Testis (tissue), 2 donors: ENCODE measurements at regions not wholly inside any gene's neighbourhood (a gene's known extent, or its start where the extent isn't known, plus 50 kb on each side); places are given as distances from the start of the nearest gene placed in this dataset.

Experiments
- DNase-seq: peaks from one replicate; pipeline ENCODE4 v3.0.0-alpha.2; 2019
- H3K27ac ChIP-seq, 2 donors: fragments of 200-600 bp; sonication (generic); one replicate each; pipeline ENCODE4 v1.5.1; 2019
- H3K27me3 ChIP-seq: fragments of 200-600 bp; sonication (generic); one replicate; pipeline ENCODE4 v1.5.1; 2019
- H3K36me3 ChIP-seq: fragments of 200-600 bp; sonication (generic); one replicate; pipeline ENCODE4 v1.5.1; 2017; ENCODE audit warnings: low read depth; ENCODE audit errors: missing control alignments
- H3K4me1 ChIP-seq: fragments of 200-600 bp; sonication (generic); one replicate; pipeline ENCODE4 v1.5.1; 2019
- H3K4me3 ChIP-seq, 2 donors: fragments of 200-600 bp; sonication (generic); one replicate each; pipeline ENCODE4 v1.5.1; 2017 to 2019
- H3K9me3 ChIP-seq: fragments of 200-600 bp; sonication (generic); one replicate; pipeline ENCODE4 v1.5.1; 2017
- CTCF ChIP-seq, 3 experiments: fragments of 450-650 bp in 2 of 3; fragments of 200-600 bp in 1 of 3; sonication (generic) in 1 of 3; IDR thresholded peaks; one replicate each; pipeline ENCODE4 v1.5.1; 2016 to 2019; ENCODE audit warnings: antibody characterized with exemption in 3 of 3, mild to moderate bottlenecking in 2 of 3, moderate library complexity in 1 of 3
- POLR2A ChIP-seq: fragments of 450-650 bp; IDR thresholded peaks from one replicate; pipeline ENCODE4 v1.6.1; 2017; ENCODE audit warnings: antibody characterized with exemption, mild to moderate bottlenecking, moderate library complexity
- WGBS, 2 donors: methylation state at CpG; one replicate each; pipeline ENCODE4 v1.1.5; 2018; 5-methylcytosine and 5-hydroxymethylcytosine counted together
- intact Hi-C: fragments of 100-400 bp; cut with DNase I; formaldehyde crosslinking; loops from one replicate; pipeline ENCODE4 v1.15.1; 2023; ENCODE audit warnings: low total_unique reads

- H3K36me3 ChIP-seq, result no peaks in the 10 kb centered on the region
- no peak overlapping the region for H3K27ac ChIP-seq
- TF ChIP-seq CTCF (IDR thresholded peaks at IDR 0.05), result no peak
- TF ChIP-seq POLR2A, result no peak
- H3K9me3 ChIP-seq, result no peaks in the 10 kb centered on the region
- no peak for DNase-seq
- H3K4me1 ChIP-seq, result no peaks in the 10 kb centered on the region
- 47 to 71% methylated on average over 10 of the region's 10 CpGs for WGBS, 2 donors
- no peaks in the 10 kb centered on the region for H3K27me3 ChIP-seq
- no peak overlapping the region for H3K4me3 ChIP-seq
- intact Hi-C loops, result no loop called here
These were observed 596.5 kb downstream of the IRX1 start for GRCh38 chr5:4192111-4192510.

GRCh38 chr5:4196744-4197143, 601.1 kb downstream of the IRX1 start:
- no peaks in the 10 kb centered on the region for H3K36me3 ChIP-seq
- DNase-seq, result no peak
- no peak overlapping the region for H3K27ac ChIP-seq
- intact Hi-C loops, result no loop called here
- no peak for TF ChIP-seq POLR2A
- no peak for TF ChIP-seq CTCF (IDR thresholded peaks at IDR 0.05)
- 8 to 15% methylated on average over 4 to 8 of the region's 8 CpGs for WGBS, 2 donors
- no peaks in the 10 kb centered on the region for H3K4me1 ChIP-seq
- H3K4me3 ChIP-seq, result no peak overlapping the region
- no peaks in the 10 kb centered on the region for H3K9me3 ChIP-seq
- H3K27me3 ChIP-seq, result no peaks in the 10 kb centered on the region

- 41 to 51% methylated on average over 5 of the region's 5 CpGs for WGBS, 2 donors
- intact Hi-C loops, result no loop called here
- Histone ChIP-seq H3K4me1 (no peaks in the 10 kb centered on the region), H3K36me3 (no peaks in the 10 kb centered on the region), H3K9me3 (no peaks in the 10 kb centered on the region), H3K27ac (no peak overlapping the region), H3K27me3 (no peaks in the 10 kb centered on the region), H3K4me3 (no peak overlapping the region)
- TF ChIP-seq CTCF (IDR thresholded peaks at IDR 0.05) (no peak), POLR2A (no peak)
- no peak for DNase-seq
These were observed 601.5 kb downstream of the IRX1 start for GRCh38 chr5:4197151-4197550.

GRCh38 chr5:4198461-4198860, 602.8 kb downstream of the IRX1 start:
- H3K4me1 ChIP-seq, result no peaks in the 10 kb centered on the region
- H3K36me3 ChIP-seq, result no peaks in the 10 kb centered on the region
- no peak overlapping the region for H3K4me3 ChIP-seq
- no peaks in the 10 kb centered on the region for H3K9me3 ChIP-seq
- TF ChIP-seq POLR2A (no peak), CTCF (IDR thresholded peaks at IDR 0.05) (no peak)
- WGBS, 2 donors, result 62 to 71% methylated on average over 7 of the region's 7 CpGs
- intact Hi-C loops, result no loop called here
- H3K27ac ChIP-seq, result no peak overlapping the region
- DNase-seq, result no peak
- H3K27me3 ChIP-seq, result no peaks in the 10 kb centered on the region

- H3K9me3 ChIP-seq, result no peaks in the 10 kb centered on the region
- intact Hi-C loops, result no loop called here
- no peak overlapping the region for H3K27ac ChIP-seq
- WGBS, 2 donors, result 79 to 84% methylated on average over 19 of the region's 19 CpGs
- H3K4me1 ChIP-seq, result no peaks in the 10 kb centered on the region
- no peak for DNase-seq
- H3K27me3 ChIP-seq, result no peaks in the 10 kb centered on the region
- no peak overlapping the region for H3K4me3 ChIP-seq
- TF ChIP-seq CTCF (IDR thresholded peaks at IDR 0.05), result no peak
- TF ChIP-seq POLR2A, result no peak
- H3K36me3 ChIP-seq, result no peaks in the 10 kb centered on the region
These were observed 603.6 kb downstream of the IRX1 start for GRCh38 chr5:4199049-4199841.
